HG02970 (cell line): ENCODE measurements at regions not wholly inside any gene's neighbourhood (a gene's known extent, or its start where the extent isn't known, plus 50 kb on each side); places are given as distances from the start of the nearest gene placed in this dataset.
"Not testable (repeated sequence)": the region's sequence is repeated elsewhere in the genome, so short reads cannot be mapped to it uniquely, and the experiment has no call there.

ENCODE experiments used
- ATAC-seq: cut with Tn5 transposase; IDR thresholded peaks from one replicate; pipeline ENCODE4 v1.9.1; 2021; ENCODE audit warnings: mild to moderate bottlenecking, moderate library complexity, moderate number of reproducible peaks; ENCODE audit not compliant: unreplicated experiment, low FRiP score

DNA sequence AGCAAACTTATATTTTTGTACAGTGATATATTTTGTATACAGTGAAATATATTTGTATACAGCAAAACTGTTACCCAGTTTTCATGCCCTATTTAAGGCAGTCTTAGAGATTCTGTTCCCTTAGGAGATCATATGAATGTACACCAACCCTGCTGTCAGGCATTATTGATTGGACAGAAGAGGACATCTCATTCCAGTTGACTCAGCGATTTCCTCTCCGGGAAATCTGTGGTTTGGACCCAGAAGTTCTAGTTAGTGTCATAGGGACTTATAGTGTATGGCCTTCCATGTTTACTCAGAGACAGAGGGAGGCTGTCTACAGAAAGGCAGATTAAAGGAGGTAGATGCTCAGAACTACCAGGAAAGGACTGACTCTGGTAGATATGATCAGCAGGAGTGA, 318.8 kb upstream of the KCNMB2 start:
- ATAC-seq: no peak

DNA sequence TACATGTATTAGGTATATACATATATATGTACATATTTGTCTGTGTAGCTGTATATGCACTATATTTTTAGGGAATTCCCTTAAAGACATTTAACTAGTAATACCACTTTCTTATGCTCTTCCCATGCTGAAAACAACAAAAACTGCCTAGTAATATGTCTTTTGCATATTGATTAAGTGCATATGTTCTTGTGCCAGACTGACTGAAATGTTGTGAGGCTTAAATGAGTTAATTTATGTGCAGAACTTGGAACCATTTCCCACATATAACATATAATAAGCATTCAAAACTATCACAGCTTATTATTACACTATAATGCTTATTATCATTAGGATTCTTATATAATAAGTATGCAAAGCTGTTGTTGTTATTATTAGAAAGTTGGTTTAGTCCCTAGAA, 318.0 kb upstream of the KCNMB2 start:
- ATAC-seq: no peak

DNA sequence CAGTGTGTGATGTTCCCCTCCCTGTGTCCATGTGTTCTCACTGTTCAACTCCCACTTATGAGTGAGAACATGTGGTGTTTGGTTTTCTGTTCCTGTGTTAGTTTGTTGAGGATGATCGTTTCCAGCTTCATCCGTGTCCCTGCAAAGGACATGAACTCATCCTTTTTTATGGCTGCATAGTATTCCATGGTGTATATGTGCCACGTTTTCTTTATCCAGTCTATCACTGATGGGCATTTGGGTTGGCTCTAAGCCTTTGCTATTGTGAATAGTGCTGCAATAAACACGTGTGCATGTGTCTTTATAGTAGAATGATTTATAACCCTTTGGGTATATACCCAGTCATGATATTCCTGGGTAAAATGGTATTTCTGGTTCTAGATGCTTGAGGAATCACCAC, 316.6 kb upstream of the KCNMB2 start:
- not testable (repeated sequence) for ATAC-seq

DNA sequence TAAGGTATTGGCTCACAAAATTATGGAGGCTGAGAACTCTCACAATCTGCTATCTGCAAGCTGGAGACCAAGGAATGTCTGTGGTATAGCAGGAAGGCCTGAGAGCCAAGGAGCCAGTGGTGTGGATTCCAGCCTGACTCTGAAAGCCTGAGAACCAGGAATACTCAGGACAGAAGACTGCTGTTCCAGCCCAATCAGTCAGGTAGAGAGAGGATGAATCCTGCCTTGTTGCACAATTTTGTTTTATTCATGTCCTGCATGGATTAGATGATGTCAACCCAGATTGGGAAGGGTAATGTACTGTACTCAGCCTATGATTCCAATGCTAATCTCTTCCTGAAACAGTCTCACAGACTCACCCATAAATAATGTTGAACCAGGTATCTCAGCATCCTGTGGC, 312.4 kb upstream of the KCNMB2 start:
- no peak for ATAC-seq

DNA sequence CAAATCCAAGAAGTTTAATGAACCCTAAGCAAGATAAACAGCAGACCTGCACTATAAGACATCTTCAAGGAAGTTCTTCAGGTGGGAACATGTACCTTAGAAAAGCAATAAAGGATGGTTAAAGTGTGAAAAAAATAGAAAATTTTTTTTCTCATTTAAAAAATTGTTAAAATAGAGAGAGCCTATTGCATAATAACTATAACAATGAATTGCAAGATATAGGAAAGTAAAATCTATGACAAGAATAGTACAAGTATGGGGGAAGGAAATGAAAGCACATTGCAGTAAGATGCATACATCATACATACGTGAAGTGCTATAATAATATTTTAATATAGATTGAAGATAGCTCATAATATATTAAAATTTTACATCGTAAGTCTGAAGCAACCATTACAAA, 310.1 kb upstream of the KCNMB2 start:
- no peak for ATAC-seq

DNA sequence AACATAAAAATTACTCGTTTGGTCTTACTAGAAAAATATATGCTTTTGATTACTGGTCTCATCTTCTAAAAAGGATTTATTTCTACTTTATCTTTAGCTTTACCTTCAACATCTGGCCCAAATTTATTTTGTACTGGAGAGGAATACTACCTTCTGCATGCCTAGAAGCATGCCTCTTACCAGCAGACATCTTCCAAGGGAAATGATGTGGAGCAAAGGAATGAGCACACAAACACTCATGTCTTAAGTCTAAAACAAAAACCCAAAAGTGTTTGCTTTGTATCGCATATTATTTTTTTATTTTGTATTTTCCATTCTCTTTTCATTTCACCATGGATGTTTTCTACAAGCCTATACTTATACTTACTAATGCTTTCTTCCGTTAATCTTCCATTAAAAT, 304.6 kb upstream of the KCNMB2 start:
- ATAC-seq: no peak

DNA sequence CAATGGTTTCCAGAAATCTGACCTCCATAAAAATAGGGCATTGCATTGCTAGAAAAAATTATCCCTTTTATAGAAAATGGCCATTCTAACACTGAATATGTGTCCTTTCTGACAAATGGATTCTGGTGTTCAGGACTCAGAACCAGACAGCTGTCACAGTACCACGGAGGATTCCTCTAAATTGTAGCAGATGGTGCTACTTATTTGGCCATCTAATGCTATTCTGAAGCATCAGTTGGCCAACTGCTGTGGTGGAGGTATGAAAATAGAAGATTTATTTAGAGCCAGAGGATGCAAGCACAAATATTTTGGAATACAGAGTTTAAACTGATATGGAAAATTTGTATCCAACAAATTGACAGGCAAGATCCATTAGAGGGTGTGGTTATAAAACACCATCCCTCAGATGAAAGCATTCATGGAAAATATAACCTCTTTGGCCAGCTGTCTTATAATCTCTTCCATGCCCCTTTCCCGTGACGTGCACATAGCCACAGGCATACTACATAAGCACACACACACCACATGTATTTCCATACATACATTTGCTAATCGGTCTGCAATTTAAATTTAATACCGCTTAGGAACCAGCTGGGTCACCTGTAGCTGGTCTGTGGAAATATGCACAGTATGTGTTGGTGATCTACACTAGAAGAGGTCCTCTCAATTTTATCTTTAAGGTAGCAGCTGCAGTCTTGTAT, 302.7 kb upstream of the KCNMB2 start:
- ATAC-seq: no peak

DNA sequence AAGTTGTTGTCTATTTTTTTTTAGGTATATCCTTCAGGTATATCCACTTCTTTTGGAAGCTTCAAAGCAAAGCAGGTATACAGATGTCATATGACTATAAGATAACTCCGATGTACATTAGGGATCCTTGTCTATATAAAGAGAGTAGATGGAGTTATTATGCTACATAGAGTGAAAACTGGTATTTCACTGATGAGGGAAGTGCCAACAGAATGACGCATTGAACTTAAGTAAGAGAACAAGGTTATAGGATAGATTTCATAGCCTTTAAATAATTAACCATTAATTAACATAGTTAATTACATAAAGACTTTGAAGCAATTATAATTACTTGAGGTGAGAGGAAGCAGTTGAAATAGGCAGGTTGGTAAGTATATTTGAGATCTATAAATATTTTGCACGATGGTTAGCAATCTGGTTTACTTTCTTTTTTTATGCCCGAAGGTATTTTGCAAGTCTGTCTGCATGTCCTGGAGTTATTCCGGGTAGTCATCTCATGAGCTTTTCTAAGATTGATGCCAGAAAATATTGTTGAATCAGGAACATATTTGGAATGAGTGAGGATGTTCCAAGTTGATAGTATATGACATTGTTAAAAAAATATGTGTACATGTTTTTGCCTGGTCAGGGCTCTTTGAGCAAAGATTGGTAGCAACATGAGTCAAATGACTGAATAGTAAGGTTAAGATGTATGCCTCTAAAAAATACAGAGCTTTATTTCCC, 299.5 kb upstream of the KCNMB2 start:
- no peak for ATAC-seq

DNA sequence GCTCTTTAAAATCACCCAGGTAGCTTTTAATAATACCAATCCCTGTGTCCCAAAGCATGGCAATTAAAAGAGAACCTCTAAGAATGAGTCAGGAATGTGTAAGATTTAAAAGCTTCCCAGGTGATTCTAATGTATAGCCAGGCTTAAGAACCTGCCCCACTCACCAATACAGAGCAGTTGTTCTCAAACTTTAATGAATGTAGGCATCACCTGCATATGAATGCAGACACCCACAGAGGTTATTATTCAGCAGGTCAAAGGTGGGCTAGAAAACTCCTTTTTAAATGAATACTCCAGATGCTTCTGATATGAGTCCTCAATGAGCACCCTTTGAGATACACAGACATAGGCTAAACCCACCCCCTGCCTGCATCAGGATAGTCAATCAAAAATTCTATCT, 298.1 kb upstream of the KCNMB2 start:
- no peak for ATAC-seq

DNA sequence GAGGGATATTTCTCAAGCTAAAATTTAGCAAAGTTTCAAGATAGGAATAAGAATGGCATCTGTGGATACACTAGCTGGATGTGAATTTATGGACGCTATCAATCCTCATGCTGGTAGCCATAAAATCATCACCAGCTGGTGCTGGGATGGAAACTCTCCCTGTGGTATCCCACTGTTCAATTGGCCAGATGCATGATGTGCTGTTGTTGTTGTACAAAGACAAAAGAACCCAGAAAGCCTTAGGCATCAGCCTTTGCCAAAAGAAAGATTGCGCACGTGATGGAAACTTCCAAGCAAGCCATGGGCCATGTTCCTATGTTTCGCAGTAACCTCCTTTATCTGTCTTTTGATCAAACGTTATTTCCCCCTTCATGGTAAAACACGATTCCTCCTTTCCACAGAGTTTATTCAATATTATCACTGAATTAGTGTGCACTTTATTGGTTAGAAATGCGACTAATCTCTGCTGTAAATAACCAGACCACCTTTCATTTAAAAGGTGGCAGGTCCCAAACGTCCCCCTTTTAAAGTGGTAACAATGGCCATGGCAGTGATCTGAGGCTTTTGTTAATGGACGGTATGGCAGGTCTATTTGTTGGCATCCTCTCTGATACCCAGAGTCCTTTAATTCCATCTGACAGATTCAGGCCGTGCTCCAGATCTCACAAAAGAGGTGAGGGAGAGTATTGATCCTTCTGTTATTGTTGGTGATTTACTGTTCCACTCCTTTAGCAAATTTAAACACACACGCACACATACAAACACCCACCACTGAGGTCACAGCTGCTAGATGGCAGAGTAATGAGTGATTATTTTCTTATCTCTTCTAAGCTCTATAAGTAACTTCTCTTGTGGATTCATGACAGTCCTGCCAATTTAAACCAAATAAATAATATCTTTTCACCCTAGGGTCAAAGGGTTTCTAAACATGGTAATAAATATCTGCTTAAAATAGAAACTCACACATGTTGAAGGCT, 291.2 kb upstream of the KCNMB2 start:
- no peak for ATAC-seq

DNA sequence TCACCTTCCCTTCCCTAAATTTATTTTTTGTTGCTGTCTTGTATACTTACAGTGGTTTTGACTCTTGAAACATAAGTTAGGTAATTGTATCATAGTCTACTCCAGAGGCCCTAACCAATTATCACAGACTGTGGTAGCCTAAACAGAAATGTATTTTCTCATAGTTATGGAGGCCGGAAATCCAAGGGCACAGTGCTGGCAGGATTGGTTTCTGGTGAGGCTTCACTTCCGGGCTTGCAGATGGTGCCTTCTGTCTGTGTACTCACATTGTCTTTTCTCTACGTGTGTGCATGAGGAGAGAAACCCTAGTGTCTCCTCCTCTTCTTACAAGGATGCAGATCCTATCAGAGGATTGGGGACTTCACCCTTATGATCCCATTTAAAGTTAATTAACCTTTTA, 290.2 kb upstream of the KCNMB2 start:
- ATAC-seq: no peak

DNA sequence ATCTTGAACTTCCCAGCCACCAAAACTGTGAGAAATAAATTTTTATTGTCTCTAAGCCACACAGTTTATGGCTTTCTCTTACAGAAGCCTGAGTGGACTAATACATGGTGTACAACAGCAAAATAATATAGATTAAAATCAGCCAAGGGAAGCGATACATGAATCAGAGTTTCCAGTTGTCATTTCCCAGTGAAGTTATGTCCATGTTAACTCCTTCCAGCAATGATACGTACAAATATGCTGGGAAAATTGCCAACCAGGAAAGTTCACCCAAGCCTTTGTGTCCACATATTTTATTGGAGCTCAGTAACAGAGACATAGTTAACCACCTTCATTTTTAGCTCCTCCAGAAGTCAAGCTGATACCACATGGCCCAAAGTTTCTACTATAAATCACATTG, 280.9 kb upstream of the KCNMB2 start:
- ATAC-seq: no peak

DNA sequence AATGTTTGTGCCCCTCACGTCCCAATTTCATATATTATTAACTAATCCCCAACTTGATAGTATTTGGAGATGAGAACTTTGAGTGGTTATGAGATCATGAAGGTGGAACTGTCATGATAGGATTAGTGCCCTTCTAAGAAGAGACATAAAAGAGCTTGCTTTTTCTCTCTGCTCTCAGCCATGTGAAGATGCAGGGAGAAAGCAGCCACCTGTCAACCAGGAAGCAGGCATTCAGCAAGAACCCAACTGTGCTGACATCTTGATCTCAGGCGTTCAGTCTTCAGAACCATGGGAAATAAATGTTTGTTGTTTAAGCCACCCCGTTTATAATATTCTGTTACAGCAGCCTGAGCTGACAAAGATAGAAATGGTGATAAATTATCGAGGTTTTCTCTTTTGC, 278.7 kb upstream of the KCNMB2 start:
- ATAC-seq: no peak

DNA sequence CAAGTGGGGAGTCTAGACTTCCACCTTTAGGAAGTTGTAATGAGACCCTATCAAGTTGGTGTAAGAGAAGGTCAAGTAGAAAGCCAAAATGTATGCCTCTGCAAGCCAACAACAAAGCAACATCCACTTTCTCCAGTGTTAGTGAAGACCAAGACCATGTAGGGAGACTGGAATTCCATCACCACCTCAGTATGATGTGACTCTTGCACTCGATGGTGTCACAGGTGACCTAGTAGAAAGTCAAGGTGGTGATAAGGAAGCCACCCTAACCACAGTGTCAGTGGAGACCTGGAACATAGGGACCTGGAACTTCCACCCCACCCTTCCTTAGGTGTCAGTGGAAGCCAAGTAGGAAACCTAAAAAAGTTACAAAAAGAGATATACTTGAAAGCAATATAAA, 278.1 kb upstream of the KCNMB2 start:
- no peak for ATAC-seq

DNA sequence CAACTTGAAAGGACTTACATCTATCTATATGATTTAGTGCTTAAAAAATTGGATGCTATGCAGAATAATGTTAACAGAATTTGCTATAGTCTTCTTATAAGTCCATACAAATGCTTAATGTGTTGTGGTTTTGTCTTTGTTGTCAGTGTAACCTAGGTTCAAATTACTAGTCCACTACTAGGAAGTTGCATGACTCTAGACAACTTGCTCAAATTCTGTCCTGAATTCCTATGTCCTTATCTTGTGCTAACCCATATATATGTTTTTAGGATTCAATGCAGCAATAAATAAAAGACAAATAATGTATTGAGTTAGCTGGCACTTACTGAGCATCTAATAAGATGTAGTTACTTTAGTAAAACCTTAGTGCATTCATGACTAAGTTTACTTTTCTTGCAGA, 276.5 kb upstream of the KCNMB2 start:
- no peak for ATAC-seq

DNA sequence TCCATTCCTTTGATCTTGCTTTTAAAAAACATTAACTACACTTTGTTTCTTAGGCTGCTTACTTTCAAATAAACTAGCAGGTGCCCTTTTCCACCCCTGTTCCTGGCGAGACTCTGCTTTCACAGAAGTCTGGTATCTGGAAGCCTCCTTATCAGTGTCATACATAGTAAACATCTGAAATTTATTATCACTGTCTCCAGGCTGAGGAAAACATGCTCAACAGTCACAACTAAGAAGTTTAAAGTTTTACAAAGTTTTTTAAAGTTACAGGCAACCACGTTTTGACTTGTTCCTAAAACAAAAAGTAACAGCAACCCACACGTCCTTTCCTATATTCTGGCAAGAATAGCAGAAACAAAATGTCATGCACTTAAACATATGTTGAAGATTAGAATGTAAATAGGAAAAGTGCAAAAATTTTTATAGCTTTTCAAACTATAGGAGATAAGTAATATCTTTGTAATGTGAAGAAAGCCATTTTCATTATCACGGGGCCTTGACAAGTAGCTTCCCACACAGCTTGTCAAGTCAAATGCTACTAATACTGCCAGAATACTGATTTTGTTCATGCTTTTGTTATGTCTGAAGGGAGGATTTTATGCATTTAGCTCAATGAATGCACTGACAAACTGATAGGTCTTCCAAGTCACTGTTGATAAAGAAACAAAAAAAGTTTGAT, 275.2 kb upstream of the KCNMB2 start:
- ATAC-seq: no peak

DNA sequence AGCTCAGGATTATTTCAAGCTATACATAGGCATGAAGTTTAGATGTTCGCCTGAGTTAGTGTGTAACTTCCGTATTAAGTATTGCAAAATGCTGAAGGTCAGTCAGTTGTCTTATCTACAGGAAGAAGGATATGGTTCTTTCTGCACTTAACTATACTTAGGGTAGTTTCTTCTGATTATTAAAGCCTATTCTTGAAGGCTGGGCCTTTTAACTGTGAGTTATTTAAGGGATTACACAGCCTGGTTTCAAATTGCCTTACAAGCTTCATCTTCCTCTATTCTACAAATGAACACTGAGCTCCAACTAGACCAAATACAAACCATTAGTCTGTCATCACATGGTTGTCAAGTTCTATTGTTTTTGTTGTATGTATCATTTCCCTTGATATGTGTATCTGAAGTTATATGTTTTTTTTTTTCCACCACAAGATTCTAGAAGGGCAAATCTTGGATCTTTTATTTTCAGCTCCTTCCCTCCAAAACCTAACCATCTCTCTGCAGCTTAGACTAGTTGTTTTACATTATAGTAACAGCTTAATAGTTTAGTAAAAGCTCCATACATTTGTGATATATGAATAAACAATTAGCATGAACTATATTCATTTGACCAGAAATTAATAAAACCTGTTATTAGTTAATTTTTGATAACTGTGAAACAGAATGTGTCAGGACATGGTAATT, 272.9 kb upstream of the KCNMB2 start:
- ATAC-seq: no peak

DNA sequence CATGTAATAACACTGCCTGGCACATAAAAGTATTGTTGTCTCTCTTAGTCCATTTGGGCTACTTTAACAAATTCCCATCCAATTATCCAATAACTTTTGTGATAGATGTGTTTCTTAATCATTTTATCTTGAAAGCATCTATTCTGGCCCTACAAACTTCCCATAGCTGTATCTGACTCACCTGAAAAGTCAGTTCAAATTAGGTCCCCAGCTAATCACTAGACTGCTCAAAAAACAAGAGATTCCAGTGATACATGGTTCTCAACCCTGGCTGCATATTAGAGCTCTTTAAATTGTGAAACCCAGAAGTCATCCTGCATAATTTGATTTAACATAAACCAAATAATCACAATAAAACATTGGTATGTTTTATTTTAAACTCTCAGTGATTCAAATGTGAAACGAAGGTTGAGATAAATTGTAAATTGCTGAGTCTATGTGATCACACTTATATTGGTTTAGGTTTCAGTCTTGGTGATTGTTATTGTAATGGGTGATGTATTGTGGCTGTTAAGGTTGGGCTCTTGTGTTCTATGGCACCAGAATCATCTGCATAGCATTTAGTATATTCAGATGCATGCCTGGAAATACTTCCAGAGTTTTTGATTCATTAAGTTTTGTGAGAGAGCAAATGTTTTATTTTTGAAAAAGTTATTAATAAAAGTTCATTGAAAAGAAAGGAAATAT, 268.9 kb upstream of the KCNMB2 start:
- no peak for ATAC-seq

DNA sequence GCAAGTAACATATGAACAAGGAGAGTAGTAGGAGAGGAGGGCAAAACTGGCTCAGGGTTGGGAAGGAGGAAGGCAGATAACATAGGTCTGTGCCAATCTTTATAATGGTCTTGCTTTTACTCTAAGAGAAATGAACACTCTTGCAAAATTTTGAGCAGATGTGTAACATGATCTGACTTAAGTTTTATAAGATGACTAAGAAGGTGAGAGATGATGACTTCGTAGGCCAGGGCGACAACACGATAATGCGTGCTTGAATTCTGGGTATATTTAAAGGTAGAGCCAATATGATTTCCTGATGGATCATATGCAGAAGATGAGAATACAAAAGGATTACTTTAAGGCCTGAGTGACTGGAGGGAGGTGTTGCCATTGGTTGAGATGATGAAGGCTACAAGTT, 265.4 kb upstream of the KCNMB2 start:
- ATAC-seq: no peak
